Activated naive CD4-positive, alpha-beta T cell treated with anti-CD3 and anti-CD28 coated beads, Interleukin-2, amount 50 U/mL, for 72 hours (primary cell): ENCODE measurements at regions not wholly inside any gene's neighbourhood (a gene's known extent, or its start where the extent isn't known, plus 50 kb on each side); places are given as distances from the start of the nearest gene placed in this dataset.

Experiments used
- ATAC-seq, 2 donors: fragments of 150-1000 bp; cut with Tn5 transposase; 2 replicates each; pipeline ENCODE4 v1.10.0; 2021; ENCODE audit warnings: mild to moderate bottlenecking in 2 of 2, moderate library complexity in 2 of 2
- DNase-seq, 2 donors: peaks; one replicate each; pipeline ENCODE4 v3.0.0; 2021 to 2022; ENCODE audit warnings: low spot score in 2 of 2
- H3K27ac Mint-ChIP-seq, 2 donors: one replicate each; pipeline ENCODE4 v1.8.0; 2022; ENCODE audit warnings: mild to moderate bottlenecking in 2 of 2, mixed read lengths in 2 of 2
- H3K36me3 Mint-ChIP-seq, 2 donors: one replicate each; pipeline ENCODE4 v1.8.0; 2022; ENCODE audit warnings: mixed read lengths in 2 of 2
- H3K9me3 Mint-ChIP-seq, 2 donors: one replicate each; pipeline ENCODE4 v1.8.0; 2022; ENCODE audit warnings: mixed read lengths in 2 of 2

DNA sequence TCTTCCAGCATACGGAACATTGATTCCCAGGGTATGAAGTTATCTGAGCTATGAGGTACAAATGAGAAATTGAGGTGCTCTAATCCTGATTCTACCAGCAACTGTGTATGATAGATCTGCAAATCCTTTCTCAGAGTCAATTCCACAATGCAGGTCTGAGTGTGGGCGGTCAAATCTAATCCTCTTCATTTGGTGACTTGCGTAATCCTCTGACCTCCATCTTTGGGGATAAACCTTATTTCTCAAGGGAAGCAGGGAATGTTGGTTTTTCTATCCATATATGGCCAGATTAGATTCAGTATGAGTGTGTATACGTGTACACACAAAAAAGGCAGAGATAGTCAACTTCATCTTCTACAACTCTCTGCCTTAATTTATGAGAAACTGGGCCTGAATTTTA lies 348.4 kb upstream of the IL12A start:
- no peak overlapping the region for H3K27ac Mint-ChIP-seq
- no peaks in the 10 kb centered on the region for H3K36me3 Mint-ChIP-seq
- ATAC-seq: no peak
- no peak for DNase-seq
- H3K9me3 Mint-ChIP-seq: peaks cover 0 to 5% of the 10 kb centered on the region in 2 donors

DNA sequence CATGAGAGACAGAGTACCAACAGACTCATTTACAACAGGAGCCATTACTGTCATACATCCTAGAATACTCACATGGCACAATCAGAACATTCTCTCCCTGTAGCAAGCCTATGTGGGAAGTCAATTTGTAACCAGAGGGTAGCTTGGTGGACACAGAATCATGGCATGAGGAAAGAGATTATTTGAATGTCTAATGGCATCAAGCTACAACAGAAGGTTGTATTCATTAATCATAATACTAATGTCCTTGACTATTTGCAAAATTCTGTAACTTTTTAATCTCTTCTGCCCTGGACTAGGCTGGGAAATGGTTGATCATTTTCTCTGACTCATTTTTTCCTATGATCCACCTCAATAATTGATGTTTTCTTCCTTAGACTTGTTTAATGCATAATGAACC lies 345.2 kb upstream of the IL12A start:
- DNase-seq: no peak
- Mint-ChIP-seq H3K27ac (no peak overlapping the region), H3K36me3 (no peaks in the 10 kb centered on the region), H3K9me3 (peaks cover 5% of the 10 kb centered on the region in 2 donors)
- no peak for ATAC-seq

DNA sequence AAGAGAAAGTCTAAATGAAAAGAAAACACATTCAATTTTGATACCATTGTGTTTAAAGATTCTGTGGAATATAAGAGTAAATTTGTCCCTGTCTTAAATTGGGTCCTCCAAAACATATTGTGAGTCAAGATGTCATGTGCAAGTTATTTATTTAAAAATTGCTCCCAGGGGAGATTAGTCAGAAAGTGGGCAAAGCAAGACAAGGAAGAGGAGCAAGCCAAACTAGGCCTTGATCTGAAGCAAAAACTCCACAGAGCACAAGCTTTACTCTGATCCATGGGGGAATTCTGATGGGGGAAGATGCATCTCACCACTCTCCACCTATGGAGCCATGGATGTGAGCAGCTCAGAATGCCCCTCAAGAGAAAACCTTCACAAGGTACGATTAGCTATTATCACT lies 342.8 kb upstream of the IL12A start:
- Mint-ChIP-seq H3K9me3 (peaks cover 5% of the 10 kb centered on the region in 2 donors), H3K27ac (no peak overlapping the region), H3K36me3 (no peaks in the 10 kb centered on the region)
- DNase-seq (no peak), ATAC-seq (no peak)

DNA sequence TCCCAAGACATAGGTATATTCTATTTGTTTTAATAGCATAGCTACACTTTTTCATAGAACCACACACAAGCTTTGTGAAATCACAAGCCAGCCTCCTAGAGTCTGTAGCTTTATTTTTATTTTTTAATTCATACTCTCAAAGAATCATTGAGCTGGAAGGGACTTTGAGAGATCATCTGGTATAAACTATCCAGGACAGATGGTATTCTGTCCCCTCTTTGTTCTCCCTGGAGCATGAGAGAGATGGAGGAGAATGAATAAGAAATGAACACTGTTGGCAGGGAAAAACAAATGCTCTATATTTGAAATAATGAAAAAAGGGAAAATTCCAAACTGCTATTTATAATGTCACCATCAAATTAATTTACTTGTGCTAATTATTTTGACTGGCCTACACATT lies 338.7 kb upstream of the IL12A start:
- Mint-ChIP-seq H3K9me3 (peaks cover 7 to 11% of the 10 kb centered on the region in 2 donors), H3K36me3 (no peaks in the 10 kb centered on the region), H3K27ac (no peak overlapping the region)
- DNase-seq (no peak), ATAC-seq (no peak)

DNA sequence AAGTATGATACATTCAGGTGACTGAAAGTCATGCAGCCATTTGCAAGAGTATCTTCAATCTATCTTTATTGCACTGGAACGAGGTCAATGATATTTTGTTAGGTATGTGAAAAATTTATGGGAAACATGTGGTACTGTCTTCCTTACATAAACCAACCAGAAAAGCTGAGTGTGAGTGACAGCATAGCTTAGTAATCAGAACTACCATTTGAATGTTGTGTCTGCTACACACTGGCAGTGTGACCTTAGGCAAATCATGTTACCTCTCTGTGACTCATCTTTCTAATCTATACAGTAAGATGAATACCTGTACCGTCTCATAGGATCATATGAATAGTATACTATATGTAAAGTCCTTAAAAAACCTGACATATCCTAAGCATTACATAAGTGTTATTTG lies 337.9 kb upstream of the IL12A start:
- no peak for ATAC-seq
- H3K36me3 Mint-ChIP-seq: no peaks in the 10 kb centered on the region
- peaks cover 7 to 15% of the 10 kb centered on the region in 2 donors for H3K9me3 Mint-ChIP-seq
- no peak for DNase-seq
- no peak overlapping the region for H3K27ac Mint-ChIP-seq

DNA sequence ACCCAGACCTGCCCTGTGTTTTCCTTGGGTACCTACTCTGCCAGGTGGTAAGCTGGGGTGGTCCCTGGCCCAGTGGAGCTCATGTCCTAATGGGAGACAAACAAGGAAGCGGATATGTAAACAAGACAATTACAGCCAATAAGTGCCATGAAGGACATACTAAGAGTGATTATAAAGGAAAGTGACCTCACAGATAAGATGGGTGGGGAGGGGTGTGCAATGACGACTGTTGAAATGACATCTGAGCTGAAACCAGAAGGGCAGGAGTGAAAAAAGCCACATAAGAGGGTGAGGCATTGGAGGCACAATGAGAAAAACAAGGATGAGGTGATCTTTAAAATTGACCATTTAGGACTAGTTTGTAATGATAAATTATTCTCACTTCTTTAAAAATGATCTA lies 336.2 kb upstream of the IL12A start:
- DNase-seq (no peak), ATAC-seq (no peak)
- H3K9me3 Mint-ChIP-seq: peaks cover 7 to 10% of the 10 kb centered on the region in 2 donors
- no peaks in the 10 kb centered on the region for H3K36me3 Mint-ChIP-seq
- no peak overlapping the region for H3K27ac Mint-ChIP-seq

DNA sequence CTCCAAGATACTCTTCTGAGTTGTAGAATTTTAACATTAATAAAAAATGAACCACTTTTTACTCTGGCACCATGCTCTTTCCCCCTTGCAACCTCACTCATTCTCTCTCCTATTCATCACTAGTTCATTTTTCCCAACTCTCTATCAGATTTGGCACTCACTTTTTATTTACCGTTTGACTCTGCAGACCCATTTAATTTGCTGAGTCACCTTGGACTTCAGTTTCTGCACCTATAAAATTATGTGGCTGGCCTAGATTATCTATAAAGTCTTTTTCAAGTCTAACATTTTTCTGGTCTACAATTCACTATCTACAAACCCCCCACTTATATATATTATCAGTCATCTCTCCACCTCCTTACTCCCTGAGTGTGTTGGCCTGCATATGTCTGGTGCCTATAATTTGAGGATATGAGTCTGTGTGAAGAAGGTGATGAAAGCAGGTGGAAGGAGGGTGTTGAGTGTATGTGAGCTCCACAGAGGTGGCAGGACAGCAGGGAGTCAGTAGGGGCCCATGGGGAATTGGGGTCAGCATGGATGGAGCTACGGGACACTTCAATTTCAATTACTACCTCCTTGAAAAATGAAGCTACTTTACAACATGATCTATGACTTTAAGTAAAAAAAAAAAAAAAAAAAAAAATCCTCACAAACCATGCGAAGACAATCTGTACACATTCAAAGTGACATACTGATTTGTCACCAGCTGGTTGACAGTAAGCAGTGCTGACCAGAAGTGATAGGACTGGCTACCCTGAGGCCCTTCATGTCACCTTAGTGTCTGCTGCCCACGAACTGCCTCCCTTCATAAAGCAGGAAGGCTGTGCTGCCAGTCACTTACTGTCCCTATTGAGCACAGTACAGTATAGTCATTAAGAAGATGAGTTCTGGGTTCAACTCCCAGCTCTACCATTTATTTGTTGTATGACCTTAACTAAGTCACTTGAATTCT lies 334.2 kb upstream of the IL12A start:
- Mint-ChIP-seq H3K9me3 (peaks cover 7 to 10% of the 10 kb centered on the region in 2 donors), H3K27ac (no peak overlapping the region), H3K36me3 (no peaks in the 10 kb centered on the region)
- no peak for ATAC-seq
- DNase-seq: no peak

DNA sequence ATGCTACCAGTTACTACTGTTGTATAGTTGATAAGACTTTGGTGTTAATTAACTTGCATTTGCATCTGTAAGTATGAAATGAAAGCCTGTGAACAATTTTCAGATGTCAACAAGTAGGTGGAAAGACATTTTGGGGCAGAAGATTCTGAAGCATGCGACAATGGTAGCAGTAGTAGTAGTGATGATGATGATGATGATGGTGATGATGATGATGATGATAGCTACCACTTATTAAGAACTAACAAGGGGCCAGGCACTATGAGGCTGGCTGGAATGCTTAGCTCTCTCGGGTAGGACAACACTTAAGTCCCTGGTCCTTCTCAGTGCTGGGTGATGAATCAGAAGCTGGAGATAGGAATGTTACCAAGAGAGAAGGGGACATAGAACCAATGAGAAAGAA lies 333.4 kb upstream of the IL12A start:
- peaks cover 7 to 10% of the 10 kb centered on the region in 2 donors for H3K9me3 Mint-ChIP-seq
- H3K27ac Mint-ChIP-seq: no peak overlapping the region
- H3K36me3 Mint-ChIP-seq: no peaks in the 10 kb centered on the region
- DNase-seq (no peak), ATAC-seq (no peak)

DNA sequence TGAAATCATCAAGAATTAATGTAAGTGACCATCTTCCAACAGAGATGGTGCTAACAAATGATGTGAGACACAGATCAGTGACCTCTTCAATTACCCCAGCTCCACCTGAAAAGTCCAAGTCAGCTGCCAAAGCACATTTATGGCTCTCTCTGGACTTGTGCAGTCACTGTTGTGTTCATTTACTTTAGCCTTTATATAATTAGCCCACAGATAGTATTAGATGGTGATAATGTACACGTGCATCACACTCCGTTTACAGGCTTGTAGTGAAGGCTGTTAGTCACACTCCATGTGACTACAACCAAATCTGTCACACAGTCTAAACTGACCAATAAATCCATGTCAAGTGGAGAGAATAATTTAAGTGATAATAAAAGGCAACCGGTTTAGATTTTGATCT lies 331.5 kb upstream of the IL12A start:
- no peaks in the 10 kb centered on the region for H3K36me3 Mint-ChIP-seq

DNA sequence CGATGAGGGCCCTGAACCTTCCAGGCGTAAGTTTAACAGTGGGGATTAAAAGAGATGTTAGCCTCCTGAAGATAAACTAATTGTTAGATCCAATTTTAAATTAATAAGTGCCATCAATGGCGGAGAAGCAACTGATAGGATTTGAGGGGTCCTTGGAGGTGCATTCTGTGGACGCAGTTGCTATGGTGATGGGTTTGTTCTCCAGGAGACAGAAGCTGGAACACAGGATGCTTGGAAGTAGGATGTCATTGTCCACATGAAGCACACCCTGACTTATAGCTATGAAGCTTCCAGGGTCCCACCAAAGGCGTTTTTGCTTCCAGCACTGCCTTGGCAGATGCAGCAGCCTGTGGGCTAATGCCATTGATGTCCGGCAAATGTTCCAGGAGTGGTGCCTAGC lies 331.0 kb upstream of the IL12A start:
- ATAC-seq: no peak
- no peaks in the 10 kb centered on the region for H3K36me3 Mint-ChIP-seq
- DNase-seq: no peak
- H3K27ac Mint-ChIP-seq: no peak overlapping the region
- H3K9me3 Mint-ChIP-seq: peaks cover 10 to 14% of the 10 kb centered on the region in 2 donors

More for the DNA sequence above, 331.5 kb upstream of the IL12A start:
- no peak overlapping the region for H3K27ac Mint-ChIP-seq
- H3K9me3 Mint-ChIP-seq: peaks cover 12 to 15% of the 10 kb centered on the region in 2 donors
- no peak for ATAC-seq
- no peak for DNase-seq

DNA sequence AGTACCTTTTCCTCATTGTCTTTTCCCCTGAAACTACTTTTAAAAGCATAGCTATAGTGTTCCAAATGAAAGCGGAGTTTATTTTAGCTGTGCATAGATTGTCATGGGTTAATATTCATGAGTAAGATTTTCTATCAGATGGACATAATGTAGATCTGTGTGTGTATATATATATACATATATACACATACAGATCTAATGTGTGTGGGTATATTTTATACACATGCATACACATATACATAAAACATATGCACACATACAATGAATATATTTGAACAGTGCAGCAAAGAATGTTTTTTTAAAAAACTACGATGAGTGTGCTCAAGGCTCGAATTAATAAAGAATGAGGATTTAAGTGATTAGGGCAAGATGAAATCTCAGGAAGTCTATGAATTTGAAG lies 328.3 kb upstream of the IL12A start:
- ATAC-seq (no peak), DNase-seq (no peak)
- H3K9me3 Mint-ChIP-seq: peaks cover 7 to 8% of the 10 kb centered on the region in 2 donors
- no peak overlapping the region for H3K27ac Mint-ChIP-seq
- H3K36me3 Mint-ChIP-seq: no peaks in the 10 kb centered on the region

DNA sequence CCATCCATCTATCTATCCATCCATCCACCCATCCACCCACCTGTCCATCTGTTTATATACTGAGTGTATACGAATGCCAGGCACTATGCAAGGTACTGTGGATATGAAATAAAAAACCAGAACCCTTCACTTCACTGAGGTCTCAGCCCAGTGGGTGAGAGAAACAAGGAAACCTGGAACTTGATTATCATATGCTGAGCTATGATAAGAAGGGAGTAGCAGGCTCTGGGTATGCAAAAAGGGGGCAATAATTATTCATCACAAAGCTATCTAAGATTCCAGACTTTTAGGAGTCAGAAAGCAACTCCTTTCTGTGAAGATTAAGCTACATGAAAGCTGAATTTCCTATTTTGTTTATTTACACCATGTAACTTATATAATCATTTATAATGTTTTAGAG lies 327.7 kb upstream of the IL12A start:
- Mint-ChIP-seq H3K9me3 (peaks cover 8 to 9% of the 10 kb centered on the region in 2 donors), H3K27ac (no peak overlapping the region), H3K36me3 (no peaks in the 10 kb centered on the region)
- DNase-seq (no peak), ATAC-seq (no peak)

DNA sequence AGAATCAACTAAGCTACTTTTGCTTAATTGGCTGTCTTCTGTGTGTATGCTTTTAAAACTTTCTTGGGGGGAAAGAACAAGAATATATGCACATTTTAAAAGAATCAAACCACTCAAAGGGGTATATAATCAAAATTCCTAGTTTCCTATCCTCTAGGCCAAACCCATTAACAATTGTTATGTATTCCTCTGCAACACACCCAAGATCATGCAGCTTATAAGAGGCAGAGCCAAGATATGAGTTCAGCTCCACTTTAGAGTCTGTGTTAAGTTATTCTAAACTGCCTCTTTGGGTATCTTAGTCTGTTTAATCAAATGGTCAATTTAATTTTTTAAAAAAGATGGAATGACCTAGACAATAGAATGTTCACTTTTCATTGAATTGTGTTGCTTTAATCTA lies 326.1 kb upstream of the IL12A start:
- no peak for ATAC-seq
- Mint-ChIP-seq H3K27ac (no peak overlapping the region), H3K9me3 (peaks cover 8 to 15% of the 10 kb centered on the region in 2 donors), H3K36me3 (no peaks in the 10 kb centered on the region)
- no peak for DNase-seq

DNA sequence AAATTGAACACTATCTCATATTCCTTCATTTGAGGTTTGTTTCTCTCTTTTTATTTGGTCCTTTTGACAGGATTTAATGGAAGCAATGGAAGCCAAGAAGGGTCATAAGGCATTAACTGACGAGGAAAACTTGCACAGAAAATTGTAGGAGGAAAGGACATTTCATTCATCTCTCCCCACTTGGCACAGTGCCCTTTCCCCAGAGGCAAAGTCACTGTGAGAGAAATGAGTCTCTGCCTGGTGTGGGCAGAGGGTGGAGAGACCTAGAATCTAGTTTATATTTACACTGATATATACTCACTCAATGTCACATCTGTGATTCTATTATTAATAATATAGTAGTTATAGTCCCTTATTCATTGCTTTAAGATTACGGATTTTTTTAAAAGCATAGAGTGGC lies 324.6 kb upstream of the IL12A start:
- no peak for ATAC-seq

DNA sequence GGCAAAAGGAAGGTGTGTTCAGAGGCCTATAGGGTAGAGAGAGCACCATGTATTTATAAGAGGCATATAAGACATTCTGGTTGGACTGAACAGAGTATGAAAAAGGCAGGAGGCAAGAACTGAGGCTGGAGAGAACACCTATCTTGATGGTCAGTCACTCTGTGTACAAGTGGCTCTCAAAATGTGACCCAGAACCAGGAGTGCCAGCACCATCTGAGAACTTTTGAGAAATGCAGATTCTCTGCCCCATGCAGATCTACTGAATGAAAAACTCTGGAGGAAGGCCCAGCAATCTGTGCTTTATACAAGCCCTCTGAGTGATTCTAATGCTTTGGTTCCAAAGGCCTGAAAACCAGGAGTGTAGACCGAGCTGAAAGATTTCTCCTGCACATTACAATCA lies 324.0 kb upstream of the IL12A start:
- no peak for ATAC-seq
- Mint-ChIP-seq H3K9me3 (peaks cover 8 to 15% of the 10 kb centered on the region in 2 donors), H3K27ac (no peak overlapping the region), H3K36me3 (no peaks in the 10 kb centered on the region)
- no peak for DNase-seq

More for the DNA sequence above, 324.6 kb upstream of the IL12A start:
- DNase-seq: no peak
- H3K9me3 Mint-ChIP-seq: peaks cover 8 to 15% of the 10 kb centered on the region in 2 donors
- no peaks in the 10 kb centered on the region for H3K36me3 Mint-ChIP-seq
- no peak overlapping the region for H3K27ac Mint-ChIP-seq

DNA sequence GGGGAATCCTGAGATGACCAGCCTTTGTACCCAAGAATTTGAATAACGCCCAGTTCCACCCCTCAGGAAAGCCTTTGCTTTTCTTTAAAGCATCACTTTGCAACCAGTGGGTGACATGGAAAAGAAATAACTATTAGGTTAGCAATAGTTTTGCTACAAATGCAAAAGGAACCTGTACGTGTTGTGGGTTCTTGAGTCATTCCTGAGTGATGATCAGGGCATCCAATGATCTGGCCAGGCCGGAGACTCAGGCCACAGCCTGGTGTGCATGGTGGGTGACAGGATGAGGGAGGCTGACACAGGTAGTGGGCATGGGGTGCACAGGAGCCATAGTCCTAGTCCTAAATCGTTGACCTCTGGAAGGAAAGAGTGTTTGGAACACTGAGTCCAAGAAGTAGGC lies 321.4 kb upstream of the IL12A start:
- H3K27ac Mint-ChIP-seq: no peak overlapping the region
- peaks cover 2 to 10% of the 10 kb centered on the region in 2 donors for H3K9me3 Mint-ChIP-seq
- no peak for DNase-seq
- H3K36me3 Mint-ChIP-seq: no peaks in the 10 kb centered on the region
- ATAC-seq: no peak

DNA sequence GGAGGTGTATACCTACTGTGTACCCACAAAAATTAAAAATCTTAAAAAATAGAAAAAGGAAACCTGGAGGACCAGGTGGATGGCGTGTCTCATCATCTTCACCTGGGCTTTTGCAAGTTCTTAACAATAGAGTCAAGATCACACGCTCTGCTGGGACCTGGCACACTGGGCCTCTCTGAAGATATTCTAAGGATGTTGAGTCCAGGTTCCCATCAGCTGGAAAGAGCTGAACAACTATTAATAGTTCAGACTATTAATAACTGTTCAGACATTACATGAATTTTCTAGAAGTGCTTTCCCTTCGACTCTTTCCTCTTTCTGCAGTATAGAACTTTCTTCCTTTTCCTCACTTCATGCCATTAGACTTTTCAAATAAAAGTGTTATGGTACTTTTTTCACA lies 320.2 kb upstream of the IL12A start:
- Mint-ChIP-seq H3K27ac (no peak overlapping the region), H3K36me3 (no peaks in the 10 kb centered on the region), H3K9me3 (peaks cover 0 to 8% of the 10 kb centered on the region in 2 donors)
- DNase-seq (no peak), ATAC-seq (no peak)

DNA sequence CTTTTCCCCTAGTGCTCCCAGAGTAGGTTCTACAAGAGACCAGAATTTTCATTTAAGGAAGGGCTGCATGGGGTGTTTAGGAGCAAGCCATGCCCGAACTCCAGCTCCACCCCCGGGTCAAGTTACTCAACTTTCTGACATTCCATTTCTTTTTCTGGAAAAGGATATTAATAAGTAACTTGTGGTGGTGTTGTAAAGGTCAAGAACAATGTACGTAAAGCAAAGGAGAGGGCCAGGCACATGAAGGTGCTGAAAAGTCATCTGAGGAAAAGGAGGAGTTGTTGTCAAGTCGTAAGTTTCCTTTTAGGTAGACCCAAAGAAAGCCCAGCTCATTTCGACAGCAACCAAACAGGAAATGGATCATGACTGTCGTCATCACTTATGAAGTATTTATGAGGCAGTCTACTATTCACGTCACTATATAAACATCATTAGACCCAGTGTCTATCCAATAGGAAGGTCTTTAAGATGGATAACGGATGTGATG lies 319.6 kb upstream of the IL12A start:
- ATAC-seq (no peak), DNase-seq (no peak)
- Mint-ChIP-seq H3K9me3 (peaks cover 3 to 8% of the 10 kb centered on the region in 2 donors), H3K27ac (no peak overlapping the region), H3K36me3 (no peaks in the 10 kb centered on the region)
